Tibial nerve (tissue), 4 donors: ENCODE measurements at regions not wholly inside any gene's neighbourhood (a gene's known extent, or its start where the extent isn't known, plus 50 kb on each side); places are given as distances from the start of the nearest gene placed in this dataset.
"Not testable (repeated sequence)": the region's sequence is repeated elsewhere in the genome, so short reads cannot be mapped to it uniquely, and the experiment has no call there.

Source experiments
- DNase-seq, 2 donors: peaks; one replicate each; pipeline ENCODE4 v3.0.0-alpha.2; 2019; ENCODE audit warnings: low spot score in 2 of 2
- H3K27ac ChIP-seq, 4 donors: fragments of 200-600 bp; sonication (generic) in 3 of 4; one replicate each; pipeline ENCODE4 v1.5.1; 2017 to 2019; ENCODE audit warnings: mild to moderate bottlenecking in 1 of 4
- H3K27me3 ChIP-seq, 2 donors: fragments of 200-600 bp; sonication (generic) in 1 of 2; one replicate each; pipeline versions ENCODE4 v1.5.1 to v1.6.0; 2017 to 2019
- H3K36me3 ChIP-seq, 3 donors: fragments of 200-600 bp; sonication (generic); one replicate each; pipeline ENCODE4 v1.5.1; 2018 to 2019
- H3K4me1 ChIP-seq, 4 donors: fragments of 200-600 bp; sonication (generic) in 3 of 4; one replicate each; pipeline ENCODE4 v1.5.1; 2017 to 2019
- H3K4me3 ChIP-seq, 4 donors: fragments of 200-600 bp; sonication (generic) in 3 of 4; one replicate each; pipeline ENCODE4 v1.5.1; 2017 to 2019; ENCODE audit warnings: mild to moderate bottlenecking in 1 of 4, moderate library complexity in 1 of 4
- H3K9me3 ChIP-seq, 4 donors: fragments of 200-600 bp; sonication (generic) in 3 of 4; one replicate each; pipeline ENCODE4 v1.5.1; 2017 to 2019
- EP300 ChIP-seq, 2 donors: sonication (generic); formaldehyde crosslinking; IDR thresholded peaks; one replicate each; pipeline ENCODE4 v1.6.1; 2017; ENCODE audit warnings: antibody characterized with exemption in 2 of 2, mild to moderate bottlenecking in 1 of 2
- POLR2A ChIP-seq, 2 donors: fragments of 450-650 bp; IDR thresholded peaks; one replicate each; pipeline ENCODE4 v1.6.1; 2017; ENCODE audit warnings: antibody characterized with exemption in 2 of 2, mild to moderate bottlenecking in 2 of 2, moderate library complexity in 2 of 2
- WGBS, 2 donors: methylation state at CpG; one replicate each; pipeline ENCODE4 v1.1.5; 2018; 5-methylcytosine and 5-hydroxymethylcytosine counted together
- TF ChIP-seq, protein P1 (sequence below), 5 experiments: fragments of 200-600 bp in 3 of 5; fragments of 450-650 bp in 2 of 5; sonication (generic) in 3 of 5; IDR thresholded peaks; one replicate each; pipeline ENCODE4 v1.5.1; 2016 to 2019; ENCODE audit warnings: antibody characterized with exemption in 5 of 5, mild to moderate bottlenecking in 3 of 5, moderate library complexity in 2 of 5

DNA sequence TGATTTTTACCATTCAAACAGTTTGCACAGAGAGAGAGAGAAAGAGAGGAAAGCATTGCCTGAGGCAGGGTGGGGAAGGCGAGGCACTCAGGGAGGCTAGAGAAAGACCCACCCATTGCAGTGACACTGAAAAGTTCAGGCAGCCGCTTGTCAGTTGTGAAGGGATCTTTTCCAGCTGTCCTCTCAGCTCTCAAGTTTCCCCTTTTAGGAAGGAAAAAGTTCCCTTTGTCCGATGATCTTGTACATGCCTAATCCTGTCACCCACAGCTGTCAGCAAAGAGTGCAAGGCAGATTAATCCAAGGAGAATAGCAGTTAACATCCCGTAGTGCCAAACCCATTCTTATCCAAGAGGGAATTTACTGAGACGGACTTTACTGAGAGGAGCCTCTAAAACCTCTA, 255.0 kb downstream of the MAGEB5 start:
- no peak for TF ChIP-seq POLR2A (IDR thresholded peaks at IDR 0.05)
- no peak for TF ChIP-seq EP300 (IDR thresholded peaks at IDR 0.05)
- H3K9me3 ChIP-seq: no peaks in the 10 kb centered on the region
- no peak for DNase-seq
- no peak overlapping the region for H3K4me3 ChIP-seq
- no peak overlapping the region for H3K27ac ChIP-seq
- no peaks in the 10 kb centered on the region for H3K4me1 ChIP-seq
- 72 to 90% methylated on average over 5 of the region's 5 CpGs for WGBS, 2 donors
- no peaks in the 10 kb centered on the region for H3K36me3 ChIP-seq
- no peaks in the 10 kb centered on the region for H3K27me3 ChIP-seq

DNA sequence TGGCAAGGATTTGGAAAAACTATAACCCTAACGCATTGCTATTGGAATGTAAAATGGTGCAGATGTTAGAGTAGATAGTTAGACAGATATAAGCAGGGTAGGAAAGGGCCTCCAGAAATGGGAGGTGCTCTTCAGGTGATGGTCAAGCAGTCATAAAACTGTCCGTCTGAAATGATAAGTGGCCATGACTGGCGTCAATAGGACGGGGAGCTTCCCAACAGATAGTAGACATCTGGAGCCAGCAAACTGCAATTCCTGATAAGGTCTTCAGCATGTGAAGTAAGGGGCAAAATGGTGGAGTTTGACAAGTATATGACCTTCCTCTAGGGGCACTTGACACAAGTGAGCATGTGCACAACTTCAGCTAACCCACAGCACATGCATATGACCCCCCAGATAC, 250.4 kb downstream of the MAGEB5 start:
- H3K36me3 ChIP-seq: no peaks in the 10 kb centered on the region
- WGBS, 2 donors: 92 to 94% methylated on average over 4 of the region's 4 CpGs
- DNase-seq: no peak
- H3K27me3 ChIP-seq: no peaks in the 10 kb centered on the region
- H3K27ac ChIP-seq: no peak overlapping the region
- H3K9me3 ChIP-seq: no peaks in the 10 kb centered on the region
- TF ChIP-seq POLR2A (IDR thresholded peaks at IDR 0.05): no peak
- TF ChIP-seq, protein P1, sequence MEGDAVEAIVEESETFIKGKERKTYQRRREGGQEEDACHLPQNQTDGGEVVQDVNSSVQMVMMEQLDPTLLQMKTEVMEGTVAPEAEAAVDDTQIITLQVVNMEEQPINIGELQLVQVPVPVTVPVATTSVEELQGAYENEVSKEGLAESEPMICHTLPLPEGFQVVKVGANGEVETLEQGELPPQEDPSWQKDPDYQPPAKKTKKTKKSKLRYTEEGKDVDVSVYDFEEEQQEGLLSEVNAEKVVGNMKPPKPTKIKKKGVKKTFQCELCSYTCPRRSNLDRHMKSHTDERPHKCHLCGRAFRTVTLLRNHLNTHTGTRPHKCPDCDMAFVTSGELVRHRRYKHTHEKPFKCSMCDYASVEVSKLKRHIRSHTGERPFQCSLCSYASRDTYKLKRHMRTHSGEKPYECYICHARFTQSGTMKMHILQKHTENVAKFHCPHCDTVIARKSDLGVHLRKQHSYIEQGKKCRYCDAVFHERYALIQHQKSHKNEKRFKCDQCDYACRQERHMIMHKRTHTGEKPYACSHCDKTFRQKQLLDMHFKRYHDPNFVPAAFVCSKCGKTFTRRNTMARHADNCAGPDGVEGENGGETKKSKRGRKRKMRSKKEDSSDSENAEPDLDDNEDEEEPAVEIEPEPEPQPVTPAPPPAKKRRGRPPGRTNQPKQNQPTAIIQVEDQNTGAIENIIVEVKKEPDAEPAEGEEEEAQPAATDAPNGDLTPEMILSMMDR (IDR thresholded peaks at IDR 0.05): no peak
- TF ChIP-seq EP300 (IDR thresholded peaks at IDR 0.05): no peak
- no peak overlapping the region for H3K4me3 ChIP-seq
- H3K4me1 ChIP-seq: no peaks in the 10 kb centered on the region

DNA sequence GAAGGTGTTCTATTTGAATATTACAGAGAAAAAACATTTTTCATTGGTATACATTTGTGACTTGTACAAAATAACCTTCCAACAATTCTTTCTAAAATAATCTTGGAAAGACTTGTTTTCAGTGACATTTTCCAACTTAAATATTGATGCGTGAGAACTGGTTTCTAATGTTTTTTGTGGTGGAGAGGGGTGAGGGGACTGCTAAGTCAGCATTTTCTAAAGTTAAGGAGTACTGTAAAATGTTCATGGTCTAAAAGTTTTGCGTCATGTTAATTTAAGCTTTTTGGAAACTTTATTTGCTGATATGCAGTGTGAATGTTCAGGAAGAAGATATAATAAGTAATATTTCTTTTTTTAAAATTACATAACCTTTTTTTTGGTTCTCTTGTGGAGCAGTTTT, 229.3 kb downstream of the MAGEB5 start:
- TF ChIP-seq, protein P1 (IDR thresholded peaks at IDR 0.05): no peak
- TF ChIP-seq POLR2A (IDR thresholded peaks at IDR 0.05) (no peak), EP300 (IDR thresholded peaks at IDR 0.05) (no peak)
- Histone ChIP-seq H3K27me3 (no peaks in the 10 kb centered on the region), H3K36me3 (no peaks in the 10 kb centered on the region), H3K4me1 (no peaks in the 10 kb centered on the region), H3K9me3 (no peaks in the 10 kb centered on the region), H3K4me3 (no peak overlapping the region), H3K27ac (no peak overlapping the region)
- WGBS, 2 donors: 53 to 72% methylated on average over 2 of the region's 2 CpGs
- no peak for DNase-seq

DNA sequence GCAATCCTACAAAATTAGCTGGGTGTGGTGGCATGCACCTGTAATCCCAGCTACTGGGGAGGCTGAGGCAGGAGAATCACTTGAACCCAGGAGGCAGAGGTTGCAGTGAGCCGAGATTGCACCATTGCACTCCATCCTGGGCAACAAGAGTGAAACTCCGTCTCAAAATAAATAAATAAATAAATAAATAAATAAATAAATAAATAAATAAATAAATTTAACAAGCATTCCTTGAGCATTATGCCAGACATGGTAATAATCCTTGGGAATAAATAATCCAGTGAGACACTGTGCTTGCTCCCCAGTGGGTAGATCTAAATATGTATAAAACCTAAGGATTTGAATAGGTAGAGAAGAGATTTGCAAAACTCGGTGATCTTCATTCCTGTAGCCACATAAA, 228.4 kb downstream of the MAGEB5 start:
- H3K4me1 ChIP-seq, H3K36me3 ChIP-seq, H3K9me3 ChIP-seq, DNase-seq, H3K27ac ChIP-seq, H3K4me3 ChIP-seq, H3K27me3 ChIP-seq: not testable (repeated sequence)
- WGBS, 2 donors: 86 to 94% methylated on average over 3 of the region's 3 CpGs

DNA sequence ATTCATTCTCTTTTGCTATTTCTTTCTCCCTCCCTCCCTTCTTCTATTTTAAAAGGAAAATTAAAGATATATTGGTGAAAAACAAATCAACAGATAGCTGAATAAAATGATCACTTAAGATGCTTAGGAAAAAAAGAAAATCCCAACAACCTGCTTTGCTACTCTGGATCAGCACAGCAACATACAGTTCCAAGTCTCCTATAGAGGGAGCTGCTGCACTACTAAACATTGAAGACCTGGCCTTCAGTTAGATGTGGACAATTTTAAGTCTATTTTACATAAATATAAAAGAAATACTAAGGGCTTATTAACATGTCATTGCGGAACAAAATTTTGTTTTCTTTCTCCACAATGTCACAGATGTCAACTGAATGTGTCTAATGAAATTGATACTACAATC, 226.4 kb downstream of the MAGEB5 start:
- no peaks in the 10 kb centered on the region for H3K27me3 ChIP-seq
- H3K4me1 ChIP-seq: no peaks in the 10 kb centered on the region
- H3K27ac ChIP-seq: no peak overlapping the region
- H3K4me3 ChIP-seq: no peak overlapping the region
- peak in 1 of 2 donors; percentile 4 for DNase-seq
- no peaks in the 10 kb centered on the region for H3K9me3 ChIP-seq
- no peaks in the 10 kb centered on the region for H3K36me3 ChIP-seq
- no peak for TF ChIP-seq POLR2A (IDR thresholded peaks at IDR 0.05)
- TF ChIP-seq, protein P1 (IDR thresholded peaks at IDR 0.05): peak in 2 of 5 experiments; percentile 10 to 27
- WGBS, 2 donors: 28% methylated on average over 1 of the region's 1 CpG

DNA sequence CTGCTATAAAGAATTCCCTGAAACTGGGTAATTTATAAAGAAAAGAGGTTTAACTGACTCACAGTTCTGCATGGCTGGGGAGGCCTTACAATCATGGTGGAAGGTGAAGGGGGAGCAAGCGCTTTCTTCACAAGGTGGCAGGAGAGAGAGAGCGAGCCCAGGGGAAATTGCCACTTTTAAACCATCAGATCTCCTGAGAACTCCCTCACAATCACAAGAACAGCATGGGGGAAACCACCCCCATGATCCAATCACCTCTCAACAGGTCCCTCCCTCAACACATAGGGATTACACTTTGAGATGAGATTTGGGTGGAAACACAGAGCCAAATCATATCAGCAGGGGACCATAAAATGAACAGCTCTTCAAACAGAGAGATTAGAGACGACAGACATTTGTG, 198.6 kb downstream of the MAGEB5 start:
- Histone ChIP-seq H3K27me3 (no peaks in the 10 kb centered on the region), H3K36me3 (no peaks in the 10 kb centered on the region), H3K27ac (no peak overlapping the region), H3K9me3 (no peaks in the 10 kb centered on the region), H3K4me1 (no peaks in the 10 kb centered on the region), H3K4me3 (no peak overlapping the region)
- no peak for TF ChIP-seq EP300 (IDR thresholded peaks at IDR 0.05)
- TF ChIP-seq, protein P1 (IDR thresholded peaks at IDR 0.05): no peak
- no peak for DNase-seq
- 57 to 83% methylated on average over 3 of the region's 3 CpGs for WGBS, 2 donors
